PC-3 (cell line): ENCODE measurements at regions not wholly inside any gene's neighbourhood (a gene's known extent, or its start where the extent isn't known, plus 50 kb on each side); places are given as distances from the start of the nearest gene placed in this dataset.

ENCODE experiments used
- ATAC-seq: fragments of 200-7000 bp; cut with Tn5 transposase; 2 replicates; pipeline ENCODE4 v1.9.1; 2020; ENCODE audit warnings: mild to moderate bottlenecking, moderate library complexity
- BruUV-seq: library from RNA; stranded (reverse); fragments of 400-500 nt; replicated peaks from 2 replicates; lab custom pipeline; 2021; lab: Mats Ljungman, UMichigan
- CTCF ChIA-PET: fragments of 300-600 bp; sonication (Branson Sonifier 250); formaldehyde crosslinking; loops from one replicate; lab custom pipeline; 2022; ENCODE audit warnings: antibody characterized with exemption; lab: Charles Lee
- POLR2A ChIA-PET: fragments of 300-600 bp; sonication (Branson Sonifier 250); formaldehyde crosslinking; loops from one replicate; lab custom pipeline; 2022; ENCODE audit warnings: antibody characterized with exemption; ENCODE audit not compliant: unreplicated experiment; lab: Charles Lee
- DNase-seq: peaks from one replicate; pipeline ENCODE4 v3.0.0-alpha.2; 2015
- H2AFZ ChIP-seq: fragments of 300-600 bp; sonication (generic); 2 replicates; pipeline ENCODE4 v1.6.0; 2016; ENCODE audit warnings: antibody characterized with exemption, low read length
- H3F3A ChIP-seq: fragments of 300-600 bp; sonication (generic); one replicate; pipeline ENCODE4 v1.6.0; 2017; ENCODE audit warnings: antibody characterized with exemption, low read length, control low read depth, mild to moderate bottlenecking; ENCODE audit not compliant: unreplicated experiment
- H3K27ac ChIP-seq: fragments of 300-600 bp; sonication (generic); 2 replicates; pipeline ENCODE4 v1.5.1; 2016; ENCODE audit warnings: mild to moderate bottlenecking, low read length
- H3K27me3 ChIP-seq: fragments of 300-600 bp; sonication (generic); 2 replicates; pipeline ENCODE4 v1.6.1; 2016; ENCODE audit warnings: low read length, mixed read lengths
- H3K36me3 ChIP-seq: fragments of 300-600 bp; sonication (generic); 2 replicates; pipeline ENCODE4 v1.6.1; 2016; ENCODE audit warnings: low read depth, mixed run types, low read length, mixed read lengths
- H3K4me1 ChIP-seq: fragments of 300-600 bp; sonication (generic); 2 replicates; pipeline ENCODE4 v1.5.1; 2016; ENCODE audit warnings: low read length; ENCODE audit not compliant: insufficient read depth
- H3K4me2 ChIP-seq: fragments of 300-600 bp; sonication (generic); 2 replicates; pipeline ENCODE4 v1.6.0; 2016; ENCODE audit warnings: low read length
- H3K4me3 ChIP-seq: fragments of 300-600 bp; sonication (generic); 2 replicates; pipeline ENCODE4 v1.5.1; 2016; ENCODE audit warnings: mild to moderate bottlenecking, low read length, mixed read lengths
- H3K79me2 ChIP-seq: fragments of 300-600 bp; sonication (generic); 2 replicates; pipeline ENCODE4 v1.6.1; 2017; ENCODE audit warnings: low read length, mixed read lengths
- H3K9ac ChIP-seq: fragments of 300-600 bp; sonication (generic); 2 replicates; pipeline ENCODE4 v1.6.0; 2016; ENCODE audit warnings: mild to moderate bottlenecking, low read length
- H3K9me2 ChIP-seq: fragments of 300-600 bp; sonication (generic); replicated peaks from 2 replicates; pipeline ENCODE4 v1.6.1; 2016; ENCODE audit warnings: mixed run types, low read length, mixed read lengths
- H3K9me3 ChIP-seq: fragments of 300-600 bp; sonication (generic); 2 replicates; pipeline ENCODE4 v1.6.1; 2016; ENCODE audit warnings: low read length, mixed read lengths
- H4K20me1 ChIP-seq: fragments of 300-600 bp; sonication (generic); 2 replicates; pipeline ENCODE4 v1.6.1; 2016; ENCODE audit warnings: low read length, mixed read lengths
- CTCF ChIP-seq: fragments of 300-600 bp; sonication (generic); conservative IDR thresholded peaks from 2 replicates; pipeline ENCODE4 v1.5.1; 2017; ENCODE audit warnings: antibody characterized with exemption, low read depth, mild to moderate bottlenecking, low read length
- EZH2 ChIP-seq: fragments of 300-600 bp; sonication (generic); IDR thresholded peaks from one replicate; pipeline ENCODE4 v1.6.1; 2017; ENCODE audit warnings: antibody characterized with exemption, mild to moderate bottlenecking, low read length; ENCODE audit not compliant: unreplicated experiment
- EZH2phosphoT487 ChIP-seq: fragments of 300-600 bp; sonication (generic); IDR thresholded peaks from 2 replicates; pipeline ENCODE4 v1.6.1; 2018; ENCODE audit warnings: mild to moderate bottlenecking, antibody characterized with exemption, low read length, borderline replicate concordance
- intact Hi-C: fragments of 100-400 bp; cut with micrococcal nuclease; formaldehyde crosslinking; loops from 2 replicates; pipeline ENCODE4 v1.9.0; 2023

DNA sequence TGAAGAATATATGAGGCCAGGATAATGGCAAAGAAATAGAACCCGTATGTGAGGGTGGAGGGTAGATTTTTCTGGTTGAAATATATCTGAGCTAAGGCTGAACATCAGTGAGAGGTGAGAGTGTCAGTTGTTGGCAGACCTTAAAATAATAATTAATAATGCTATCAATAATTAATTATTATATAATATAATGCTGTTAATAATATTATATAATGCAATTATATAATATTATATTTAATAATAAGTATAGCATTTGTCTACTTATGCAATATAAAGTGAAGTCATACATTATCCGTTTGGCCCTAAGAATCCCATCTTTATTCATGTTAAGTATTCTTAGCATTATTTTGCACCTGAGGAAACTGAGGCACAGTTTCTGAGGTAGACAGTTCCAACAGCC lies 269.9 kb upstream of the FZD8 start:
- CTCF ChIA-PET: no interaction called here
- POLR2A ChIA-PET: no interaction called here
- Histone ChIP-seq H3K9me3 (no peaks in the 10 kb centered on the region), H3K36me3 (no peaks in the 10 kb centered on the region), H3K9ac (no peak overlapping the region; the same call in 1 of the 2 replicates), H3K27ac (peak overlapping the region; percentile 82; the same call in 1 of the 2 replicates), H3K4me2 (no peak overlapping the region), H2AFZ (no peak overlapping the region), H3K4me3 (no peak overlapping the region), H3F3A (peaks cover 12% of the 10 kb centered on the region), H3K4me1 (peaks cover 47% of the 10 kb centered on the region), H4K20me1 (no peaks in the 10 kb centered on the region), H3K27me3 (no peaks in the 10 kb centered on the region), H3K9me2 (no peaks in the 10 kb centered on the region), H3K79me2 (no peaks in the 10 kb centered on the region)
- no peak for ATAC-seq
- intact Hi-C loops: loop anchor here (2.0 to 10.0 kb wide), 8 partner anchors 117 to 867 kb away; no protein-coding TSS in a partner anchor
- no peak for TF ChIP-seq EZH2phosphoT487
- TF ChIP-seq CTCF: no peak
- no peak for TF ChIP-seq EZH2
- DNase-seq: no peak
- no TSS peak for BruUV-seq

GRCh38 chr10:35911233-35911632 lies 269.1 kb upstream of the FZD8 start:
- no peaks in the 10 kb centered on the region for H4K20me1 ChIP-seq
- BruUV-seq: no TSS peak

More at GRCh38 chr10:35911233-35911632, 269.1 kb upstream of the FZD8 start:
- Histone ChIP-seq H3K79me2 (no peaks in the 10 kb centered on the region), H3K9me2 (no peaks in the 10 kb centered on the region), H3K27me3 (no peaks in the 10 kb centered on the region), H3K9me3 (no peaks in the 10 kb centered on the region), H3F3A (peaks cover 12% of the 10 kb centered on the region), H3K4me1 (peaks cover 47% of the 10 kb centered on the region), H3K36me3 (no peaks in the 10 kb centered on the region), H3K9ac (peak overlapping the region; percentile 58), H3K4me3 (no peak overlapping the region), H2AFZ (no peak overlapping the region), H3K4me2 (peak overlapping the region; percentile 30; the same call in 1 of the 2 replicates), H3K27ac (peak overlapping the region; percentile 82)
- no peak for ATAC-seq
- CTCF ChIA-PET: interaction anchor here (1.1 kb wide), 1 partner anchor 815 kb away, joined by 5 read pairs; no protein-coding TSS in a partner anchor
- TF ChIP-seq EZH2 (no peak), EZH2phosphoT487 (no peak), CTCF (no peak)
- POLR2A ChIA-PET: no interaction called here
- intact Hi-C loops: loop anchor here (5.0 to 10.0 kb wide), 6 partner anchors 186 to 724 kb away; no protein-coding TSS in a partner anchor
- DNase-seq: no peak
